AG04450 (cell line): ENCODE measurements at regions not wholly inside any gene's neighbourhood (a gene's known extent, or its start where the extent isn't known, plus 50 kb on each side); places are given as distances from the start of the nearest gene placed in this dataset.

ENCODE experiments used
- CTCF ChIA-PET: fragments of 300-600, 350-600 bp; formaldehyde crosslinking; extraction: SDS; loops from one replicate; lab custom pipeline; 2022; ENCODE audit warnings: antibody characterized with exemption, inconsistent platforms; lab: Charles Lee
- POLR2A ChIA-PET: fragments of 350-600 bp; formaldehyde crosslinking; extraction: SDS; loops from one replicate; lab custom pipeline; 2021; ENCODE audit warnings: antibody characterized with exemption, inconsistent platforms; lab: Yijun Ruan, JAX
- DNase-seq: peaks from one replicate; pipeline ENCODE4 v3.0.0-alpha.2; 2011; ENCODE audit warnings: low read depth, low spot score
- H3K27ac ChIP-seq: one replicate; pipeline ENCODE4 v1.5.1; 2012; ENCODE audit warnings: low read depth, low read length, control low read depth
- H3K27me3 ChIP-seq: one replicate; pipeline ENCODE4 v1.6.0; 2012; ENCODE audit warnings: low read length; ENCODE audit not compliant: control insufficient read depth, insufficient read depth
- H3K4me3 ChIP-seq: 2 replicates; pipeline ENCODE4 v1.5.1; 2011; ENCODE audit warnings: mild to moderate bottlenecking, low read depth, low read length, control low read depth
- H3K9me3 ChIP-seq: 2 replicates; pipeline ENCODE4 v1.5.1; 2012; ENCODE audit warnings: low read length; ENCODE audit not compliant: control insufficient read depth, insufficient read depth
- TF ChIP-seq, protein P1 (sequence below): IDR thresholded peaks from 2 replicates; pipeline ENCODE4 v1.5.1; 2011; ENCODE audit warnings: low read depth, low read length, control low read depth, inconsistent platforms

- Histone ChIP-seq H3K27ac (no peak overlapping the region), H3K4me3 (no peak overlapping the region), H3K27me3 (no peaks in the 10 kb centered on the region), H3K9me3 (no peaks in the 10 kb centered on the region)
- no peak for DNase-seq
- ChIA-PET POLR2A (no interaction called here), CTCF (no interaction called here)
- TF ChIP-seq, protein P1, sequence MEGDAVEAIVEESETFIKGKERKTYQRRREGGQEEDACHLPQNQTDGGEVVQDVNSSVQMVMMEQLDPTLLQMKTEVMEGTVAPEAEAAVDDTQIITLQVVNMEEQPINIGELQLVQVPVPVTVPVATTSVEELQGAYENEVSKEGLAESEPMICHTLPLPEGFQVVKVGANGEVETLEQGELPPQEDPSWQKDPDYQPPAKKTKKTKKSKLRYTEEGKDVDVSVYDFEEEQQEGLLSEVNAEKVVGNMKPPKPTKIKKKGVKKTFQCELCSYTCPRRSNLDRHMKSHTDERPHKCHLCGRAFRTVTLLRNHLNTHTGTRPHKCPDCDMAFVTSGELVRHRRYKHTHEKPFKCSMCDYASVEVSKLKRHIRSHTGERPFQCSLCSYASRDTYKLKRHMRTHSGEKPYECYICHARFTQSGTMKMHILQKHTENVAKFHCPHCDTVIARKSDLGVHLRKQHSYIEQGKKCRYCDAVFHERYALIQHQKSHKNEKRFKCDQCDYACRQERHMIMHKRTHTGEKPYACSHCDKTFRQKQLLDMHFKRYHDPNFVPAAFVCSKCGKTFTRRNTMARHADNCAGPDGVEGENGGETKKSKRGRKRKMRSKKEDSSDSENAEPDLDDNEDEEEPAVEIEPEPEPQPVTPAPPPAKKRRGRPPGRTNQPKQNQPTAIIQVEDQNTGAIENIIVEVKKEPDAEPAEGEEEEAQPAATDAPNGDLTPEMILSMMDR: no peak
These were observed 158.4 kb upstream of the MYLIP start for GRCh38 chr6:15970517-15970916.

DNA sequence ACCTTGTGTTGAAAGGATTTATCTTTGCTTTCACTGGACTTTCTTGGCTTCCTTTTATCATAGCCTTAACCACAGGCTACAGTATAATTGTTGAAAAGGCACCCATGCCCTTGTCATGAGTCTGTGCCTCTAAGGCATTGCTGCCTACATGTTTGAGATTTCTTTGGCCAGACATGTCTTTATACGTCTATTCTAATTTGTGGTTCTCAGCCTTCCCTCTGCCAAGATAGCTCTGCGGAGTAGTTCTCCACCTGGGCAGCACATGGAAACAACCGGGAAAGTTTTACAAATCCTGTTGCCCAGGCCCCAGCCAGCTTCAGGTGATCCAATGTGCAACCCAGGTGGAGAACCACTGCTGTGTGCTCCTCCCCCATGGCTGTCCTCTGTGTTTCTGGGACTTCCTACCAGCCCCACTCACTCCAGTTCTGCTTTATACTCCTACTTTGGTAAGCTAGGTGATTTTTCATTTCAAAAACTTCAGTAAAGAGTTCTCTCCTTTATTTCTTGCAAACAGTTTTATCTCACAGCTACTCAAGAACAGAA is 159.6 kb upstream of the MYLIP start:
- Histone ChIP-seq H3K27ac (no peak overlapping the region), H3K27me3 (no peaks in the 10 kb centered on the region), H3K9me3 (no peaks in the 10 kb centered on the region), H3K4me3 (no peak overlapping the region)
- no peak for DNase-seq
- POLR2A ChIA-PET: no interaction called here
- TF ChIP-seq, protein P1: no peak
- CTCF ChIA-PET: no interaction called here

DNA sequence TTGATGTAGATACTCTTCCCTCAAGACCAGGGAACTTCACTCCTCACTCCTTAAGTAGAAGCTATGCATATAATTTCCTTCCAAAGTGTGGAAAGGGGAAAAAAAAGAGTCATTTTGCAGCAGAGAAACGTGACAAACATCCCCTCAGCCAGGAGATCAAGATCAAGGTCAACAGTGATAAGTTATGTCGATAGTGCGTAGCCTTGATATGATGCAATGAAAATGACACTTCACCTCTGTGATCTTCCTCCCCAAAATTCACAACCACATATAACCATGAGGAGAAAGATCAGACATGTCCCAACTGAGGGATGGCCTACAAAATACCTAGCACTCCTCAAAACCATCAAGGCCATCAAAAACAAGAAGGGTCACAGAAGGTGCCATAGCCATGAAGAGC is 160.4 kb upstream of the MYLIP start:
- no peak overlapping the region for H3K4me3 ChIP-seq
- no peak for DNase-seq
- H3K9me3 ChIP-seq: no peaks in the 10 kb centered on the region
- ChIA-PET POLR2A (no interaction called here), CTCF (no interaction called here)
- H3K27me3 ChIP-seq: no peaks in the 10 kb centered on the region
- H3K27ac ChIP-seq: no peak overlapping the region
- TF ChIP-seq, protein P1: no peak

DNA sequence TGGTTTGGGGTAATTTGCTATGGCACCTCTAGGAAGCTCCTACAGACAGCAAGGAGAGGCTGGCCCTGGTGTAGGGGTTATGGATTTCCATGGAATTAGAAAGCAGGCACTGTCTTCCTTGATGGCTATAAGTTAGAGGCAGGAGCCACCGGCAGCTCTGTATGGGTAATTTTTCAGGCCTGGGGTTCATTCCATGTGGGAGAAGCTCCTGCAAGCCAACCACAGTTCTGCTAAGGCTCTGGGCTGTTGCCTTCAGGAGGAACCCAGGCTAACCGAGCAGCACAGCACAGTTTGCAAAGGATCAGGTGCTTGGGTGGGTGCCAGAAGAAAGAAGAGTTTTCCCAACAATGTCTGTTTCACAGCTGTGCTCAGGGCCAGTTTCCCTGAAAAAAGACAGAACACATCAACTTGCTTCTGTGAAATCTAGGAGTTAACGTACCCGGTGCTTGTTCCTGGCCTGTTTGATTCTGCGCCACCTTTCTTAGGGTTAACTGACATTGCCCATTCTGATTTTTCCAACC is 162.8 kb upstream of the MYLIP start:
- TF ChIP-seq, protein P1: no peak
- CTCF ChIA-PET: no interaction called here
- DNase-seq: no peak
- no peaks in the 10 kb centered on the region for H3K9me3 ChIP-seq
- POLR2A ChIA-PET: no interaction called here
- H3K4me3 ChIP-seq: no peak overlapping the region
- H3K27me3 ChIP-seq: no peaks in the 10 kb centered on the region
- H3K27ac ChIP-seq: no peak overlapping the region

- DNase-seq: no peak
- Histone ChIP-seq H3K27ac (no peak overlapping the region), H3K27me3 (no peaks in the 10 kb centered on the region), H3K9me3 (no peaks in the 10 kb centered on the region), H3K4me3 (no peak overlapping the region)
- POLR2A ChIA-PET: interaction anchor here (0.6 kb wide), 1 partner anchor 222 kb away, joined by 3 read pairs; no protein-coding TSS in a partner anchor
- CTCF ChIA-PET: no interaction called here
- TF ChIP-seq, protein P1: no peak
These were observed 166.5 kb upstream of the MYLIP start for GRCh38 chr6:15962449-15962764.
